ENCODE measurements at regions not wholly inside any gene's neighbourhood (a gene's known extent, or its start where the extent isn't known, plus 50 kb on each side); places are given as distances from the start of the nearest gene placed in this dataset.

- no peak for DNase-seq (ENCODE audit: low read depth in 2 of 2)
Observed at GRCh38 chr3:177673112-177673914, 476.0 kb upstream of the TBL1XR1 start.

- DNase-seq (ENCODE audit: low read depth in 2 of 2) = no peak
Observed at GRCh38 chr3:177674186-177674585, 476.9 kb upstream of the TBL1XR1 start.

- no peak for DNase-seq (ENCODE audit: low read depth in 2 of 2)
Observed at GRCh38 chr3:177676148-177676547, 478.9 kb upstream of the TBL1XR1 start.

- no peak for DNase-seq (ENCODE audit: low read depth in 2 of 2)
Observed at GRCh38 chr3:177676947-177677587, 479.8 kb upstream of the TBL1XR1 start.

GRCh38 chr3:177679568-177680471, 482.5 kb upstream of the TBL1XR1 start:
- peak; percentile 26 to 30 for DNase-seq (ENCODE audit: low read depth in 2 of 2)

GRCh38 chr3:177680472-177680821, 483.2 kb upstream of the TBL1XR1 start:
- no peak for DNase-seq (ENCODE audit: low read depth in 2 of 2)

GRCh38 chr3:177681156-177681555, 483.9 kb upstream of the TBL1XR1 start:
- no peak for DNase-seq (ENCODE audit: low read depth in 2 of 2)

GRCh38 chr3:177681852-177682251, 484.6 kb upstream of the TBL1XR1 start:
- no peak for DNase-seq (ENCODE audit: low read depth in 2 of 2)

- DNase-seq (ENCODE audit: low read depth in 2 of 2) = no peak
Observed at GRCh38 chr3:177683586-177683985, 486.3 kb upstream of the TBL1XR1 start.

GRCh38 chr3:177686671-177687070, 489.4 kb upstream of the TBL1XR1 start:
- no peak for DNase-seq (ENCODE audit: low read depth in 2 of 2)

GRCh38 chr3:177687291-177687690, 490.0 kb upstream of the TBL1XR1 start:
- DNase-seq (ENCODE audit: low read depth in 2 of 2) = no peak

- no peak for DNase-seq (ENCODE audit: low read depth in 2 of 2)
Observed at GRCh38 chr3:177688152-177688551, 490.9 kb upstream of the TBL1XR1 start.

GRCh38 chr3:177689077-177689476, 491.8 kb upstream of the TBL1XR1 start:
- no peak for DNase-seq (ENCODE audit: low read depth in 2 of 2)

GRCh38 chr3:177689869-177690268, 492.6 kb upstream of the TBL1XR1 start:
- no peak for DNase-seq (ENCODE audit: low read depth in 2 of 2)

GRCh38 chr3:177690306-177690705, 493.0 kb upstream of the TBL1XR1 start:
- DNase-seq (ENCODE audit: low read depth in 2 of 2) = no peak

- DNase-seq (ENCODE audit: low read depth in 2 of 2) = no peak
Observed at GRCh38 chr3:177692304-177692975, 495.2 kb upstream of the TBL1XR1 start.

- DNase-seq (ENCODE audit: low read depth in 2 of 2) = no peak
Observed at GRCh38 chr3:177693616-177694264, 496.5 kb upstream of the TBL1XR1 start.

GRCh38 chr3:177694316-177694715, 497.0 kb upstream of the TBL1XR1 start:
- no peak for DNase-seq (ENCODE audit: low read depth in 2 of 2)

GRCh38 chr3:177694951-177695350, 497.7 kb upstream of the TBL1XR1 start:
- DNase-seq (ENCODE audit: low read depth in 2 of 2) = no peak

GRCh38 chr3:177700117-177700516, 502.8 kb upstream of the TBL1XR1 start:
- DNase-seq (ENCODE audit: low read depth in 2 of 2) = no peak

- no peak for DNase-seq (ENCODE audit: low read depth in 2 of 2)
Observed at GRCh38 chr3:177703788-177704187, 506.5 kb upstream of the TBL1XR1 start.

All from stimulated activated CD8-positive, alpha-beta memory T cell treated with anti-CD3 and anti-CD28 coated beads, Interleukin-15, amount 100 ng/mL, for 48 hours (primary cell).